DND-41 (cell line): ENCODE measurements at regions not wholly inside any gene's neighbourhood (a gene's known extent, or its start where the extent isn't known, plus 50 kb on each side); places are given as distances from the start of the nearest gene placed in this dataset.

ENCODE experiments used
- ATAC-seq: fragments of 200-7000 bp; cut with Tn5 transposase; 3 replicates; pipeline ENCODE4 v1.9.1; 2021; ENCODE audit warnings: low read depth; ENCODE audit not compliant: insufficient read depth
- DNase-seq: peaks from one replicate; pipeline ENCODE4 v3.0.0-alpha.2; 2020
- H2AFZ ChIP-seq: 2 replicates; pipeline ENCODE4 v1.6.0; 2012; ENCODE audit warnings: low read depth, low read length
- H3K27ac ChIP-seq: 2 replicates; pipeline ENCODE4 v1.5.1; 2012; ENCODE audit warnings: low read length, inconsistent platforms
- H3K27me3 ChIP-seq: fragments of 200-600 bp; sonication (generic); 2 replicates; pipeline ENCODE4 v1.6.0; 2012; ENCODE audit warnings: low read length, mild to moderate bottlenecking, inconsistent platforms; ENCODE audit not compliant: insufficient read depth, poor library complexity
- H3K36me3 ChIP-seq: 2 replicates; pipeline ENCODE4 v1.5.1; 2012; ENCODE audit warnings: low read length, inconsistent platforms; ENCODE audit not compliant: insufficient read depth
- H3K4me1 ChIP-seq: 2 replicates; pipeline ENCODE4 v1.5.1; 2012; ENCODE audit warnings: mild to moderate bottlenecking, low read length; ENCODE audit not compliant: insufficient read depth
- H3K4me2 ChIP-seq: 2 replicates; pipeline ENCODE4 v1.6.0; 2012; ENCODE audit warnings: mild to moderate bottlenecking, moderate library complexity, low read length, inconsistent platforms; ENCODE audit not compliant: insufficient read depth
- H3K4me3 ChIP-seq, 2 experiments: fragments of 200-600 bp in 1 of 2; shearing (Covaris generic) in 1 of 2; 2 replicates each; pipeline ENCODE4 v1.5.1; 2012 to 2016; ENCODE audit warnings: inconsistent platforms in 2 of 2, low read length in 2 of 2, mild to moderate bottlenecking in 2 of 2, low read depth in 1 of 2, moderate library complexity in 1 of 2
- H3K79me2 ChIP-seq: 2 replicates; pipeline ENCODE4 v1.6.0; 2012; ENCODE audit warnings: low read length, inconsistent platforms; ENCODE audit not compliant: insufficient read depth
- H3K9ac ChIP-seq: 2 replicates; pipeline ENCODE4 v1.6.0; 2012; ENCODE audit warnings: low read depth, mild to moderate bottlenecking, inconsistent platforms, low read length, moderate library complexity
- H3K9me3 ChIP-seq: 2 replicates; pipeline ENCODE4 v1.5.1; 2012; ENCODE audit warnings: low read length, moderate library complexity, mild to moderate bottlenecking, inconsistent platforms; ENCODE audit not compliant: insufficient read depth, severe bottlenecking
- H4K20me1 ChIP-seq: 2 replicates; pipeline ENCODE4 v1.6.0; 2012; ENCODE audit warnings: low read length; ENCODE audit not compliant: insufficient read depth
- CTCF ChIP-seq: IDR thresholded peaks from 2 replicates; pipeline ENCODE4 v1.5.1; 2012; ENCODE audit warnings: borderline replicate concordance, low read length, moderate library complexity, mild to moderate bottlenecking; ENCODE audit not compliant: poor library complexity, severe bottlenecking; ENCODE audit errors: extremely low read depth
- EZH2 ChIP-seq: IDR thresholded peaks from 3 replicates; pipeline ENCODE4 v1.6.1; 2012; ENCODE audit warnings: borderline replicate concordance, low read depth, mild to moderate bottlenecking, moderate library complexity, low read length, inconsistent platforms; ENCODE audit not compliant: severe bottlenecking

- no peaks in the 10 kb centered on the region for H3K36me3 ChIP-seq
- no peaks in the 10 kb centered on the region for H3K27me3 ChIP-seq
- H3K27ac ChIP-seq = no peak overlapping the region
- no peaks in the 10 kb centered on the region for H4K20me1 ChIP-seq
- no peak overlapping the region for H3K4me2 ChIP-seq
- TF ChIP-seq CTCF = no peak
- H3K79me2 ChIP-seq = no peaks in the 10 kb centered on the region
- no peak overlapping the region for H3K9ac ChIP-seq
- ATAC-seq = no peak
- no peaks in the 10 kb centered on the region for H3K4me1 ChIP-seq
- H3K9me3 ChIP-seq = no peaks in the 10 kb centered on the region
- H3K4me3 ChIP-seq = no peak overlapping the region
- no peak for DNase-seq
- no peak overlapping the region for H2AFZ ChIP-seq
Measured at GRCh38 chr12:125296701-125297100, 231.5 kb downstream of the AACS start.

GRCh38 chr12:125299840-125300239 lies 234.6 kb downstream of the AACS start:
- TF ChIP-seq CTCF (no peak), EZH2 (no peak)

GRCh38 chr12:125300249-125300648 lies 235.0 kb downstream of the AACS start:
- Histone ChIP-seq H4K20me1 (no peaks in the 10 kb centered on the region), H3K36me3 (no peaks in the 10 kb centered on the region), H3K9ac (no peak overlapping the region), H3K4me2 (no peak overlapping the region), H3K27me3 (no peaks in the 10 kb centered on the region), H3K27ac (no peak overlapping the region), H3K79me2 (no peaks in the 10 kb centered on the region), H2AFZ (no peak overlapping the region), H3K4me1 (no peaks in the 10 kb centered on the region), H3K4me3 (no peak overlapping the region), H3K9me3 (no peaks in the 10 kb centered on the region)
- no peak for ATAC-seq
- no peak for DNase-seq
- TF ChIP-seq EZH2 (no peak), CTCF (no peak)

More at GRCh38 chr12:125299840-125300239, 234.6 kb downstream of the AACS start:
- no peaks in the 10 kb centered on the region for H3K79me2 ChIP-seq
- no peak overlapping the region for H3K9ac ChIP-seq
- no peak overlapping the region for H3K27ac ChIP-seq
- no peaks in the 10 kb centered on the region for H3K4me1 ChIP-seq
- DNase-seq = no peak
- no peak overlapping the region for H3K4me2 ChIP-seq
- ATAC-seq = no peak
- H3K9me3 ChIP-seq = no peaks in the 10 kb centered on the region
- no peaks in the 10 kb centered on the region for H4K20me1 ChIP-seq
- H2AFZ ChIP-seq = no peak overlapping the region
- H3K4me3 ChIP-seq = no peak overlapping the region
- no peaks in the 10 kb centered on the region for H3K27me3 ChIP-seq
- H3K36me3 ChIP-seq = no peaks in the 10 kb centered on the region

- H3K4me1 ChIP-seq = no peaks in the 10 kb centered on the region
- H3K79me2 ChIP-seq = no peaks in the 10 kb centered on the region
- ATAC-seq = no peak
- H3K9ac ChIP-seq = no peak overlapping the region
- H3K4me2 ChIP-seq = no peak overlapping the region
- no peaks in the 10 kb centered on the region for H3K9me3 ChIP-seq
- H3K27me3 ChIP-seq = no peaks in the 10 kb centered on the region
- TF ChIP-seq CTCF (no peak), EZH2 (no peak)
- no peak overlapping the region for H2AFZ ChIP-seq
- DNase-seq = no peak
- no peaks in the 10 kb centered on the region for H4K20me1 ChIP-seq
- no peak overlapping the region for H3K4me3 ChIP-seq
- no peaks in the 10 kb centered on the region for H3K36me3 ChIP-seq
- H3K27ac ChIP-seq = no peak overlapping the region
Measured at GRCh38 chr12:125303337-125303736, 238.1 kb downstream of the AACS start.
